ENCODE measurements at regions not wholly inside any gene's neighbourhood (a gene's known extent, or its start where the extent isn't known, plus 50 kb on each side); places are given as distances from the start of the nearest gene placed in this dataset.

DNA sequence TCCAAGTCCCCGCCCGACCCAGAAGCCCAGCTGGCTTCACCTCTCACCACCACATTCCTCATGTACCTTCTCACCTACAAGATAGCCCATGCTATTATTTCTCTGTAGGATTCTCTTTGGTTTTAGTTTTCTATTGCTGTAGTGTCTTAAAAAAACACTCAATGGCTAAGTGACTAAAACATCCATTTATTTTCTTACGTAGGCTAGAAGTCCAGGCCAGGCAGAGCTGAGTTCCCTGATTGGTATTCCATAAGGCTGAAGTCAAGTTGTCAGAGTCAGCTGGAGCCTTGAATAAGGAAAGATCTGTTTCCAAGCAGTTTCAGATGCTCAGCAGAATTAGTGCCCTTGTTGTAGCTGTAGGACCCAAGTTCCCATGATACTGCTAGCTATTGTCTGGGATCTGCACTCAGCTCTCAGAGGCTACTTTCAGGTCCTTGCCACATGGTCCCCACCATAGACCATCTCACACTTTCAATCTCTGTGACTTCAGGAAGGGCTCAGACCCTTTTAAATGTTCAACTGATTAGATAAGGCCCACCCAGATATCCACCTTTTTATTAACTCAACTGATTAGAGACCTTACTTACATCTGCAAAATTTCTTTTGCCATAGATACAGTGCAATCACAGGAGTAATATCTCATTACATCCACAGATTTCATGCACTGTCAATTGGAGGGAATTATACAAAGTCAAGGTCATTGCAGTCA is 371.0 kb downstream of the TGFB2 start:
- TF ChIP-seq POLR2AphosphoS5 (IDR thresholded peaks at IDR 0.05; ENCODE audit: borderline replicate concordance, low read depth, low read length) (no peak), EZH2 (IDR thresholded peaks at IDR 0.05) (no peak), FOXP2 (optimal IDR thresholded peaks at IDR 0.05; ENCODE audit: control extremely low read depth, extremely low read length, insufficient read depth) (no peak)
- DNase-seq (ENCODE audit: low read depth, low spot score) = no peak
- Histone ChIP-seq H3K4me3 (no peak overlapping the region), H3K9me3 (ENCODE audit: low read depth, low read length) (no peaks in the 10 kb centered on the region), H3K27ac (no peak overlapping the region), H3K9ac (ENCODE audit: insufficient read length) (no peak overlapping the region), H3K36me3 (ENCODE audit: insufficient read depth, low read length) (no peaks in the 10 kb centered on the region)

DNA sequence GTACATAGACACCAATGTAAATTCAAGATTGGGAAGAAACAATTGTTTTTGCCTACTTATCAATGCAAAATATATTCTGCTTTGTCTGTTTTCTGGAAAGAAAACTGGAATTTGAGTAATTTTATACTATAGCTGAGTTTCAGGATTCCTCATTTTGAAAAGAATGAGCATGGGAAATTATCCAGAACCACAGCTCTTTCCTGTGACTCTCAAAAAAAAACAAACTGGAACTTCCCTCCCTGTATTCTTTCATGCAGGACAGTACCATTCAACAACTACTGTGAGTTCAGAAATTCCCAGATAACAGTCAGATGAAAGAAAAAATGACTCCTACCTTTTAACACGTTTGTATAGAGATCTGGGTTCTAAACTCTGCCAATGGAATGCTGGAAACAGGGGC is 372.4 kb downstream of the TGFB2 start:
- no peak for DNase-seq (ENCODE audit: low read depth, low spot score)
- no peaks in the 10 kb centered on the region for H3K9me3 ChIP-seq (ENCODE audit: low read depth, low read length)
- TF ChIP-seq POLR2AphosphoS5 (IDR thresholded peaks at IDR 0.05; ENCODE audit: borderline replicate concordance, low read depth, low read length) = no peak
- TF ChIP-seq EZH2 (IDR thresholded peaks at IDR 0.05) = no peak
- no peak for TF ChIP-seq FOXP2 (optimal IDR thresholded peaks at IDR 0.05; ENCODE audit: control extremely low read depth, extremely low read length, insufficient read depth)
- no peaks in the 10 kb centered on the region for H3K36me3 ChIP-seq (ENCODE audit: insufficient read depth, low read length)
- no peak overlapping the region for H3K9ac ChIP-seq (ENCODE audit: insufficient read length)
- no peak overlapping the region for H3K4me3 ChIP-seq
- no peak overlapping the region for H3K27ac ChIP-seq

DNA sequence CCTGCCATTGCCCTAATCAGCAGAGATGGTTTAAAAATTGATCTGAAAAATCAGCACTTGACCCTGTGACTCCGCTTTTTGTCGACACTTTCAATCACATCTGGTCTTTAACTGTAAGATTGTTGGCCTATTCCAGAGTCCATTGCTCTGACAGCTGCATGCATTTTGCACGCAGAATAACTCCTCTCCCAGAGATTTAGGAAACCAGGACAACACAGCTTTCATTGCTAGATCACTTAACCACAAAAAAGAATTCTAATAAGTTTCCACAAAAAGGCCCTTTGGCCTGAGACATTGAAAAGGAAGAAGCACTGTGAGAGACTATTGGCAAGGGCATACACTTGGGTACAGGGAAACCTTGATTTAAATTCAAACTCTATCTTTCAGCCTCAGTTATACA is 373.1 kb downstream of the TGFB2 start:
- Histone ChIP-seq H3K9me3 (ENCODE audit: low read depth, low read length) (no peaks in the 10 kb centered on the region), H3K9ac (ENCODE audit: insufficient read length) (no peak overlapping the region), H3K4me3 (no peak overlapping the region), H3K27ac (no peak overlapping the region), H3K36me3 (ENCODE audit: insufficient read depth, low read length) (no peaks in the 10 kb centered on the region)
- TF ChIP-seq EZH2 (IDR thresholded peaks at IDR 0.05) (no peak), POLR2AphosphoS5 (IDR thresholded peaks at IDR 0.05; ENCODE audit: borderline replicate concordance, low read depth, low read length) (no peak), FOXP2 (optimal IDR thresholded peaks at IDR 0.05; ENCODE audit: control extremely low read depth, extremely low read length, insufficient read depth) (no peak)
- DNase-seq (ENCODE audit: low read depth, low spot score) = no peak

DNA sequence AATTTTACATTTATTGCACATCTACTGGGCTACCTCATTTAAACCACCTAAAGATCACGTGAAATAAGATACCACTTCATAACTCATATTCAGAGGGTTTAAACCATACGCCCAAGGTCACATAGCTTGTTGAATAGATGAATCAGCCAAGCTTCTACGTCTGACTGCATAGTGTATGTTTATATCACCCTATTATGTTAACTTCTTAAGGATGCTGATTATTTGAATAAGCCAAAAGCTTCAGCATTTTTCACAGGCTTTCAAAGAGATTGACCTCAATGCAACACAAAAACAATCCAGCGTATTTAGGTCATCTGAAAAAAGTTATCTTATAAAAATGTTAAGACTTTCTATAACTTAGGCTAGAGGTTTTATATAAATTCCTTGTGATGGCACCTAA is 373.8 kb downstream of the TGFB2 start:
- Histone ChIP-seq H3K9me3 (ENCODE audit: low read depth, low read length) (no peaks in the 10 kb centered on the region), H3K9ac (ENCODE audit: insufficient read length) (no peak overlapping the region), H3K4me3 (no peak overlapping the region), H3K27ac (no peak overlapping the region), H3K36me3 (ENCODE audit: insufficient read depth, low read length) (no peaks in the 10 kb centered on the region)
- TF ChIP-seq EZH2 (IDR thresholded peaks at IDR 0.05) (no peak), FOXP2 (optimal IDR thresholded peaks at IDR 0.05; ENCODE audit: control extremely low read depth, extremely low read length, insufficient read depth) (no peak), POLR2AphosphoS5 (IDR thresholded peaks at IDR 0.05; ENCODE audit: borderline replicate concordance, low read depth, low read length) (no peak)
- DNase-seq (ENCODE audit: low read depth, low spot score) = no peak

DNA sequence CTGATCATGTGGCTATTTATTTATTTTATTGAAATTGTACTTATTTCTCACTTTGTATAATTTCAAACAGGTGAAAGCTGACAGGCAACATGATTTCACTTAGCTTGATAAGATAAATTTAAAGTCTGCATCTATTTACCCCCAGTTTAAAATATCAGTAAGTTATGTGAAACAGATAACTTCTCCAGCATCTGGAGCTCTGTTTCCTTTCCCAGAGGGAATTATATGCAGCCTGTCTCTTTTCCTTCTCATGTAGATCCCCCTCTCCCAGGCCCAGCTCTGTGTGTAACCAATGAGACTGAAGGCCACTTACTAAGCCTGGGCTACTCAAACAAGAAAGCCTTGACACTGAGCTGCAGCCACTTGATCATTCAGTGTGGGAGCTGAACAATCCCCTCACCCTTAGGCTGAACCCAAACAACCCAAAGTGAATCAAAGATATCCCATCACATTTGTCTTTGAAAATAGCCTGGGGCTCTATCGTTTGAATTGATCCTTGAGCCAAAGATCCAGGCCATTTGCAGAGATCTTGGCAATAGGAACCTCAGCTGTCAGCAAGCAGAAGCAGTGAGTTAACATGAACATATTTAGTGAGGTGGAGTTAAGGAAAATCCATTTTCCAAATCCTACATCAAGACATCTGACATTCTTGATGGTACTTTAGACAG is 383.9 kb downstream of the TGFB2 start:
- Histone ChIP-seq H3K36me3 (ENCODE audit: insufficient read depth, low read length) (no peaks in the 10 kb centered on the region), H3K27ac (no peak overlapping the region), H3K4me3 (no peak overlapping the region), H3K9ac (ENCODE audit: insufficient read length) (no peak overlapping the region), H3K9me3 (ENCODE audit: low read depth, low read length) (no peaks in the 10 kb centered on the region)
- no peak for DNase-seq (ENCODE audit: low read depth, low spot score)
- TF ChIP-seq EZH2 (IDR thresholded peaks at IDR 0.05) = no peak
- TF ChIP-seq POLR2AphosphoS5 (IDR thresholded peaks at IDR 0.05; ENCODE audit: borderline replicate concordance, low read depth, low read length) = no peak
- TF ChIP-seq FOXP2 (optimal IDR thresholded peaks at IDR 0.05; ENCODE audit: control extremely low read depth, extremely low read length, insufficient read depth) = no peak

DNA sequence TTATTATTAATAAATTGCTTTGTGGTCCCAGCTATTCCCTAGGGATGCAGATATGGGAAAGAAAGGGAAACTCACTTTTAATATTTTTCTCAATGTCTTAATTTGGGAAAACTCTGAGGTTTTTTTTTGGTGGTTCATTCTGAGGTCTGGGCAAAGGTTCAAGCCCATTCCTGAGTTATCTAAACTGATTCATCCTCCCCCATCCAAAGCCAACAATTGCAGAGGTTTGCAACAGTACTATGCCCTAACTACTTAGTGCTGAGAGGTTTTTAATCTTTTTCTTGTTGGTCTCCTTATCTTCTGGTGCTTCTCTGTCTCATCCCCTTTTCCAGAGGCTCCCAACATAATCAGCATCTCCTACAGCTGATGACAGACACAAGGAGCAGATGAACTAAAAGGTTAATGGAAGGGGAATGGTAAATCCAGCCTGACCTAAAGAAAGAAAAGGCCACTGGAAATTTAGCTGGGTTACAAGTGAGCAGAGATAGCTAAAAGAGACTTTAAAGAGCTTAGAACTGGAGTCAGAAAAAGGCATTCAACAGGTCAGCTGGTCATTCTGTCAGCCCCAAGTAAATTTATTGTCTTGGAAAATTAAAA is 390.4 kb downstream of the TGFB2 start:
- no peak for DNase-seq (ENCODE audit: low read depth, low spot score)
- TF ChIP-seq EZH2 (IDR thresholded peaks at IDR 0.05) (no peak), FOXP2 (optimal IDR thresholded peaks at IDR 0.05; ENCODE audit: control extremely low read depth, extremely low read length, insufficient read depth) (no peak), POLR2AphosphoS5 (IDR thresholded peaks at IDR 0.05; ENCODE audit: borderline replicate concordance, low read depth, low read length) (no peak)
- Histone ChIP-seq H3K27ac (no peak overlapping the region), H3K9ac (ENCODE audit: insufficient read length) (no peak overlapping the region), H3K4me3 (no peak overlapping the region), H3K9me3 (ENCODE audit: low read depth, low read length) (no peaks in the 10 kb centered on the region), H3K36me3 (ENCODE audit: insufficient read depth, low read length) (no peaks in the 10 kb centered on the region)

DNA sequence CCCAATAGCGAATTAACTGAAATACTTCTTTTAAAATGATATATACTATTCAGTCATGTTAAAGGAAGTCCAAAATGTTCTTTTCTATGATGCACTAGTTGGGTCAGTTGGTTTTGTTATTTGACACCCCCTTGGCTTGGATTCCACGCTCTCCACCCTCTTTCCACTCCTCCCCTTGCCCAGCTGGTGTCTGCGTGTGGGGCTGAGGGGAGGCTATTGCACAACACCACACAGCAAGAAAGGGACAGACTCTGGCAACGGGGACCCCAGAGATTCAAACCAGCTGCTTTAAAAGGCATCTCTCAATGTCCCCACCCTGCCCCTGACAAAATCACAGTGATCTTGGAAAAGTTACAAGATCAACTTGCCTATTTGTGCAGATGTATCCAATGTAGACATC is 394.3 kb downstream of the TGFB2 start:
- Histone ChIP-seq H3K27ac (no peak overlapping the region), H3K9ac (ENCODE audit: insufficient read length) (no peak overlapping the region), H3K4me3 (no peak overlapping the region), H3K36me3 (ENCODE audit: insufficient read depth, low read length) (no peaks in the 10 kb centered on the region), H3K9me3 (ENCODE audit: low read depth, low read length) (no peaks in the 10 kb centered on the region)
- DNase-seq (ENCODE audit: low read depth, low spot score) = no peak
- no peak for TF ChIP-seq EZH2 (IDR thresholded peaks at IDR 0.05)
- TF ChIP-seq FOXP2 (optimal IDR thresholded peaks at IDR 0.05; ENCODE audit: control extremely low read depth, extremely low read length, insufficient read depth) = no peak
- no peak for TF ChIP-seq POLR2AphosphoS5 (IDR thresholded peaks at IDR 0.05; ENCODE audit: borderline replicate concordance, low read depth, low read length)

DNA sequence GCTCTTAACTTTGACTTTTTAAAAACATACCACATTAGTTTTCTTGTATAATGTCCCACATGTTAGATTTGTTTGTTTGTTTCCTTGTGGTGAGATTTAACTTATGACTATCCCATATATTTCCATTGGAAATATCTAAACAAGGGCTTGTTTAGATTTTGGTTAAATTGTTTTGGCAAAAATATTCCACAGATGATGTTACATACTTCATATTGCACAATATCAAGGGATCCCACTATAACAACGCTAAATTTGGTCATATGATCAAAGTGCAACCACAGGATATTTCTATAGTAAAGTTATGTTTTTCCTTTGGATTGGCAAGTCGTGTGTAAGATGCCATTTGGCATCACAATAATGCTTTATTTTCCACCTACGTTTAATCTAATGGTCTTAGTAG is 396.7 kb downstream of the TGFB2 start:
- Histone ChIP-seq H3K9me3 (ENCODE audit: low read depth, low read length) (no peaks in the 10 kb centered on the region), H3K27ac (no peak overlapping the region), H3K36me3 (ENCODE audit: insufficient read depth, low read length) (no peaks in the 10 kb centered on the region), H3K4me3 (no peak overlapping the region), H3K9ac (ENCODE audit: insufficient read length) (no peak overlapping the region)
- TF ChIP-seq POLR2AphosphoS5 (IDR thresholded peaks at IDR 0.05; ENCODE audit: borderline replicate concordance, low read depth, low read length) = no peak
- TF ChIP-seq FOXP2 (optimal IDR thresholded peaks at IDR 0.05; ENCODE audit: control extremely low read depth, extremely low read length, insufficient read depth) = no peak
- TF ChIP-seq EZH2 (IDR thresholded peaks at IDR 0.05) = no peak
- DNase-seq (ENCODE audit: low read depth, low spot score) = no peak
